ENCODE measurements at regions not wholly inside any gene's neighbourhood (a gene's known extent, or its start where the extent isn't known, plus 50 kb on each side); places are given as distances from the start of the nearest gene placed in this dataset.

DNA sequence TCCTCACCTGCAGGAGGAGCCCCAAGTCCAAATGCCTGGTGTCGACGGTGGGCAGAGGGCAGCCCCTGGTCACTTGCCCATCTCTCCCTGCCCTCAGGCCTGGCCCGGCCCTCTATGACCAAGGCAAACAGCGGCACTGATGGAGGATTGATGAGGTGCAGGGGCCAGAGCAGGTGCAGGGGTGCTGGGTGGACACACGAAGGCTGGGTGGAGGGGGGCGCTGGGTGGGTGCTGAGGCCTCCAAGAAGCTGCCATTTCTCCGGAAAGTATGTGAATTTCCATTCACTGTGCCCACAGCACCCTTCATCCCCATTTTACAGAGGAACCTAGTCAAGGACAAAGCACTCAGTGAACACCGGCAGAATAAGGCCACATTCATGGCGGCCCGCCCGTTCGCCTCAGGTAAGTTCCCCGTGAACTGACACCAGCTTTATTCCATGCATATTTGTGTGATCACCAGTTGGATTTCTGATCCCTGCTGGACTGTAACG is 143.8 kb upstream of the PPP1R26 start:
- TF ChIP-seq, protein P1, sequence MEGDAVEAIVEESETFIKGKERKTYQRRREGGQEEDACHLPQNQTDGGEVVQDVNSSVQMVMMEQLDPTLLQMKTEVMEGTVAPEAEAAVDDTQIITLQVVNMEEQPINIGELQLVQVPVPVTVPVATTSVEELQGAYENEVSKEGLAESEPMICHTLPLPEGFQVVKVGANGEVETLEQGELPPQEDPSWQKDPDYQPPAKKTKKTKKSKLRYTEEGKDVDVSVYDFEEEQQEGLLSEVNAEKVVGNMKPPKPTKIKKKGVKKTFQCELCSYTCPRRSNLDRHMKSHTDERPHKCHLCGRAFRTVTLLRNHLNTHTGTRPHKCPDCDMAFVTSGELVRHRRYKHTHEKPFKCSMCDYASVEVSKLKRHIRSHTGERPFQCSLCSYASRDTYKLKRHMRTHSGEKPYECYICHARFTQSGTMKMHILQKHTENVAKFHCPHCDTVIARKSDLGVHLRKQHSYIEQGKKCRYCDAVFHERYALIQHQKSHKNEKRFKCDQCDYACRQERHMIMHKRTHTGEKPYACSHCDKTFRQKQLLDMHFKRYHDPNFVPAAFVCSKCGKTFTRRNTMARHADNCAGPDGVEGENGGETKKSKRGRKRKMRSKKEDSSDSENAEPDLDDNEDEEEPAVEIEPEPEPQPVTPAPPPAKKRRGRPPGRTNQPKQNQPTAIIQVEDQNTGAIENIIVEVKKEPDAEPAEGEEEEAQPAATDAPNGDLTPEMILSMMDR (IDR thresholded peaks at IDR 0.05; ENCODE audit: poor library complexity, severe bottlenecking) = no peak
- TF ChIP-seq EZH2 (IDR thresholded peaks at IDR 0.05; ENCODE audit: borderline replicate concordance, insufficient read depth, low read length, poor library complexity, severe bottlenecking) = no peak
